Neural cell (in vitro differentiated cells): ENCODE measurements at regions not wholly inside any gene's neighbourhood (a gene's known extent, or its start where the extent isn't known, plus 50 kb on each side); places are given as distances from the start of the nearest gene placed in this dataset.

Source experiments
- EP300 ChIP-seq: fragments of 450-650 bp; conservative IDR thresholded peaks from 2 replicates; pipeline ENCODE4 v1.6.1; 2014; ENCODE audit warnings: antibody characterized with exemption, mild to moderate bottlenecking, moderate library complexity; ENCODE audit not compliant: poor library complexity, severe bottlenecking
- EZH2 ChIP-seq: fragments of 200-600, 300-800 bp; shearing (Covaris generic), sonication (generic); IDR thresholded peaks from 2 replicates; pipeline ENCODE4 v1.6.1; 2014; ENCODE audit warnings: antibody characterized with exemption, low read length, borderline replicate concordance, mild to moderate bottlenecking; ENCODE audit not compliant: insufficient read depth, poor library complexity, severe bottlenecking
- RAD21 ChIP-seq: fragments of 450-650 bp; conservative IDR thresholded peaks from 2 replicates; pipeline ENCODE4 v1.6.1; 2014; ENCODE audit warnings: antibody characterized with exemption, mild to moderate bottlenecking, moderate library complexity
- TF ChIP-seq, protein P1 (sequence below): fragments of 450-650 bp; IDR thresholded peaks from 2 replicates; pipeline ENCODE4 v1.5.1; 2014; ENCODE audit warnings: antibody characterized with exemption, mild to moderate bottlenecking, moderate library complexity; ENCODE audit not compliant: poor library complexity, severe bottlenecking
- TF ChIP-seq, protein P2 (sequence below): IDR thresholded peaks from 2 replicates; pipeline ENCODE4 v1.6.1; 2012; ENCODE audit warnings: borderline replicate concordance

DNA sequence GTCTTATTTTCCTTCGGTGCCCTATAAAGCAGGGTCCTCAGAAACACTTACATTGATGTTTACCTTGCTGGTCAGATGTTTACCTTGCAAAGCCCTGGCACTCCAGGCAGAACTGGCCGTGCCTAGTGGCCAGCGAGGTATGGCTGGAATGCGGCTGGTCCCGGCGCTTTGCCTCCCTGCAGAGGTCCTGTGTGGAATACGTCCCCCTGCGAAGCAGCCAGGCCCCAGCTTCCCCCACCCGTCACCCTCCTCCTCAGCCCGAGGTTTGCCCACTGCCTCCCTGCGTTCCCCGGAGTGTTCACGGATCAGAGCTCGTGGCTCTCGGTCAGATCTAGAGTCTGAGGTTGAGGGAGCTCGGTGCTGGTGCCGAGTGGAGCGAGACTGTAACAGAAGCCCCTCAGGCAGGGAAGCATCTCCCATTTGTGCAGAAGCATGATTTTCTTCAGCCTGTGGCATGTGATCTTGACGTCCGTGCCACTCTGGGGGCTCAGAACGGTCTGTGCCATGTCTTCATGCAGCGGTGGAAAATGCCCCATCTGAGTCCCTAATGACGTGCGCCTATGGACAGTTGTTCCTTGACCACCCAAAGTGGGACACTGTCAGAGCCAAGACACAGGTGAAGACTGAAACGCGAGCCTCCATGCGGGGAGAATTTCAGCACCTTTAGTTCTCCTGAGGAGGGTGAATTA lies 54.8 kb upstream of the SOX1 start:
- TF ChIP-seq EZH2 (no peak), RAD21 (no peak), EP300 (no peak)
- TF ChIP-seq, protein P1, sequence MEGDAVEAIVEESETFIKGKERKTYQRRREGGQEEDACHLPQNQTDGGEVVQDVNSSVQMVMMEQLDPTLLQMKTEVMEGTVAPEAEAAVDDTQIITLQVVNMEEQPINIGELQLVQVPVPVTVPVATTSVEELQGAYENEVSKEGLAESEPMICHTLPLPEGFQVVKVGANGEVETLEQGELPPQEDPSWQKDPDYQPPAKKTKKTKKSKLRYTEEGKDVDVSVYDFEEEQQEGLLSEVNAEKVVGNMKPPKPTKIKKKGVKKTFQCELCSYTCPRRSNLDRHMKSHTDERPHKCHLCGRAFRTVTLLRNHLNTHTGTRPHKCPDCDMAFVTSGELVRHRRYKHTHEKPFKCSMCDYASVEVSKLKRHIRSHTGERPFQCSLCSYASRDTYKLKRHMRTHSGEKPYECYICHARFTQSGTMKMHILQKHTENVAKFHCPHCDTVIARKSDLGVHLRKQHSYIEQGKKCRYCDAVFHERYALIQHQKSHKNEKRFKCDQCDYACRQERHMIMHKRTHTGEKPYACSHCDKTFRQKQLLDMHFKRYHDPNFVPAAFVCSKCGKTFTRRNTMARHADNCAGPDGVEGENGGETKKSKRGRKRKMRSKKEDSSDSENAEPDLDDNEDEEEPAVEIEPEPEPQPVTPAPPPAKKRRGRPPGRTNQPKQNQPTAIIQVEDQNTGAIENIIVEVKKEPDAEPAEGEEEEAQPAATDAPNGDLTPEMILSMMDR = no peak
- TF ChIP-seq, protein P2, sequence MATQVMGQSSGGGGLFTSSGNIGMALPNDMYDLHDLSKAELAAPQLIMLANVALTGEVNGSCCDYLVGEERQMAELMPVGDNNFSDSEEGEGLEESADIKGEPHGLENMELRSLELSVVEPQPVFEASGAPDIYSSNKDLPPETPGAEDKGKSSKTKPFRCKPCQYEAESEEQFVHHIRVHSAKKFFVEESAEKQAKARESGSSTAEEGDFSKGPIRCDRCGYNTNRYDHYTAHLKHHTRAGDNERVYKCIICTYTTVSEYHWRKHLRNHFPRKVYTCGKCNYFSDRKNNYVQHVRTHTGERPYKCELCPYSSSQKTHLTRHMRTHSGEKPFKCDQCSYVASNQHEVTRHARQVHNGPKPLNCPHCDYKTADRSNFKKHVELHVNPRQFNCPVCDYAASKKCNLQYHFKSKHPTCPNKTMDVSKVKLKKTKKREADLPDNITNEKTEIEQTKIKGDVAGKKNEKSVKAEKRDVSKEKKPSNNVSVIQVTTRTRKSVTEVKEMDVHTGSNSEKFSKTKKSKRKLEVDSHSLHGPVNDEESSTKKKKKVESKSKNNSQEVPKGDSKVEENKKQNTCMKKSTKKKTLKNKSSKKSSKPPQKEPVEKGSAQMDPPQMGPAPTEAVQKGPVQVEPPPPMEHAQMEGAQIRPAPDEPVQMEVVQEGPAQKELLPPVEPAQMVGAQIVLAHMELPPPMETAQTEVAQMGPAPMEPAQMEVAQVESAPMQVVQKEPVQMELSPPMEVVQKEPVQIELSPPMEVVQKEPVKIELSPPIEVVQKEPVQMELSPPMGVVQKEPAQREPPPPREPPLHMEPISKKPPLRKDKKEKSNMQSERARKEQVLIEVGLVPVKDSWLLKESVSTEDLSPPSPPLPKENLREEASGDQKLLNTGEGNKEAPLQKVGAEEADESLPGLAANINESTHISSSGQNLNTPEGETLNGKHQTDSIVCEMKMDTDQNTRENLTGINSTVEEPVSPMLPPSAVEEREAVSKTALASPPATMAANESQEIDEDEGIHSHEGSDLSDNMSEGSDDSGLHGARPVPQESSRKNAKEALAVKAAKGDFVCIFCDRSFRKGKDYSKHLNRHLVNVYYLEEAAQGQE = no peak
